ENCODE measurements at regions not wholly inside any gene's neighbourhood (a gene's known extent, or its start where the extent isn't known, plus 50 kb on each side); places are given as distances from the start of the nearest gene placed in this dataset.

GRCh38 chr4:41436419-41436818 is 101.5 kb upstream of the LIMCH1 start:
- in situ Hi-C loops (cut with HindIII; ENCODE audit: low pct_unique_long_range_greater_than_20kb, low sequenced_read_pairs), result no loop called here

GRCh38 chr4:41437111-41437536 is 100.8 kb upstream of the LIMCH1 start:
- no peak for ATAC-seq
- CTCF ChIA-PET, result no interaction called here
- no TSS peak for BruUV-seq (replicated peaks)
- POLR2A ChIA-PET, result no interaction called here
- H3K27ac ChIP-seq (ENCODE audit: low read length), result no peak overlapping the region
- no peaks in the 10 kb centered on the region for H3K36me3 ChIP-seq (ENCODE audit: control insufficient read depth, insufficient read depth, low read length)
- intact Hi-C loops (cut with micrococcal nuclease; ENCODE audit: unreplicated experiment) (no loop called here), in situ Hi-C loops (cut with HindIII; ENCODE audit: low pct_unique_long_range_greater_than_20kb, low sequenced_read_pairs) (no loop called here)
- DNase-seq (ENCODE audit: low read depth, low spot score), result no peak
- H3K4me1 ChIP-seq (ENCODE audit: control insufficient read depth, insufficient read depth, low read length), result no peaks in the 10 kb centered on the region
- H3K9me3 ChIP-seq (ENCODE audit: control insufficient read depth, insufficient read depth, low read depth, low read length), result no peaks in the 10 kb centered on the region
- no peak overlapping the region for H3K4me3 ChIP-seq (ENCODE audit: low read depth in 2 of 2, low read length in 2 of 2)
- TF ChIP-seq SIN3A (IDR thresholded peaks at IDR 0.05; ENCODE audit: borderline replicate concordance, insufficient read depth, low read depth, low read length), result no peak
- TF ChIP-seq TCF7L2 (IDR thresholded peaks at IDR 0.05; ENCODE audit: low read depth, low read length), result no peak
- no peak for TF ChIP-seq REST (IDR thresholded peaks at IDR 0.05; ENCODE audit: insufficient read depth in 1 of 2, low read depth in 2 of 2, low read length in 1 of 2)
- no peak for TF ChIP-seq POLR2AphosphoS5 (IDR thresholded peaks at IDR 0.05; ENCODE audit: low read depth, low read length)
- no peak for TF ChIP-seq CTCF (IDR thresholded peaks at IDR 0.05)
- H3K27me3 ChIP-seq (ENCODE audit: control insufficient read depth, insufficient read depth, low read length), result no peaks in the 10 kb centered on the region

More at GRCh38 chr4:41436419-41436818, 101.5 kb upstream of the LIMCH1 start:
- BruUV-seq (replicated peaks), result no TSS peak
- Histone ChIP-seq H3K27ac (ENCODE audit: low read length) (no peak overlapping the region), H3K36me3 (ENCODE audit: control insufficient read depth, insufficient read depth, low read length) (no peaks in the 10 kb centered on the region), H3K4me3 (ENCODE audit: low read depth in 2 of 2, low read length in 2 of 2) (no peak overlapping the region), H3K27me3 (ENCODE audit: control insufficient read depth, insufficient read depth, low read length) (no peaks in the 10 kb centered on the region), H3K9me3 (ENCODE audit: control insufficient read depth, insufficient read depth, low read depth, low read length) (no peaks in the 10 kb centered on the region), H3K4me1 (ENCODE audit: control insufficient read depth, insufficient read depth, low read length) (no peaks in the 10 kb centered on the region)
- no peak for TF ChIP-seq SIN3A (IDR thresholded peaks at IDR 0.05; ENCODE audit: borderline replicate concordance, insufficient read depth, low read depth, low read length)
- TF ChIP-seq TCF7L2 (IDR thresholded peaks at IDR 0.05; ENCODE audit: low read depth, low read length), result no peak
- no peak for TF ChIP-seq POLR2AphosphoS5 (IDR thresholded peaks at IDR 0.05; ENCODE audit: low read depth, low read length)
- TF ChIP-seq CTCF (IDR thresholded peaks at IDR 0.05), result no peak
- ChIA-PET POLR2A (no interaction called here), CTCF (no interaction called here)
- no peak for DNase-seq (ENCODE audit: low read depth, low spot score)
- intact Hi-C loops (cut with micrococcal nuclease; ENCODE audit: unreplicated experiment), result no loop called here
- ATAC-seq, result no peak

All from Panc1 (cell line).